Heart right ventricle (tissue), 16 donors: ENCODE measurements at regions not wholly inside any gene's neighbourhood (a gene's known extent, or its start where the extent isn't known, plus 50 kb on each side); places are given as distances from the start of the nearest gene placed in this dataset.

Experiments
- ATAC-seq, 8 donors: fragments of 200-7000 bp; cut with Tn5 transposase; one replicate each; pipeline ENCODE4 v1.9.1; 2020; ENCODE audit warnings: mild to moderate bottlenecking in 8 of 8, moderate library complexity in 8 of 8, moderate number of reproducible peaks in 1 of 8
- DNase-seq, 2 donors: peaks; one replicate each; pipeline ENCODE4 v3.0.0-alpha.2; 2020
- H3K27ac ChIP-seq, 10 donors: fragments of 200-600 bp; sonication (generic) in 2 of 10; one replicate each; pipeline versions ENCODE4 v1.5.0 to v1.8.0; 2020 to 2022; ENCODE audit warnings: mild to moderate bottlenecking in 3 of 10
- H3K27me3 ChIP-seq, 7 donors: fragments of 200-600 bp; one replicate each; pipeline ENCODE4 v1.8.0; 2021 to 2022; ENCODE audit warnings: mild to moderate bottlenecking in 2 of 7
- H3K36me3 ChIP-seq, 9 donors: fragments of 200-600 bp; sonication (generic) in 1 of 9; one replicate each; pipeline versions ENCODE4 v1.5.0 to v1.8.0; 2020 to 2022; ENCODE audit warnings: mild to moderate bottlenecking in 2 of 9
- H3K4me1 ChIP-seq, 9 donors: fragments of 200-600 bp; sonication (generic) in 1 of 9; one replicate each; pipeline versions ENCODE4 v1.5.0 to v1.8.0; 2020 to 2022; ENCODE audit warnings: mild to moderate bottlenecking in 4 of 9
- H3K4me3 ChIP-seq, 10 donors: fragments of 200-600 bp; sonication (generic) in 2 of 10; one replicate each; pipeline versions ENCODE4 v1.5.0 to v1.8.0; 2020 to 2022; ENCODE audit warnings: mild to moderate bottlenecking in 7 of 10, moderate library complexity in 2 of 10
- H3K9me3 ChIP-seq, 11 donors: fragments of 200-600 bp in 10 of 11; sonication (generic) in 2 of 11; one replicate each; pipeline versions ENCODE4 v1.5.0 to v1.8.0; 2013 to 2022; ENCODE audit warnings: mild to moderate bottlenecking in 2 of 11, control low read depth in 1 of 11, moderate library complexity in 1 of 11
- WGBS, 2 donors: extraction: QIAGEN DNeasy Blood & Tissue Kit; methylation state at CpG; one replicate each; pipeline ENCODE4 v1.1.7; 2013; ENCODE audit warnings: inconsistent platforms in 1 of 2; 5-methylcytosine and 5-hydroxymethylcytosine counted together
- intact Hi-C, 10 donors: fragments of 100-400 bp; cut with DNase I; formaldehyde crosslinking; loops; one replicate each; pipeline versions ENCODE4 v1.11.1 to v1.14.2; 2022
- TF ChIP-seq, protein P1 (sequence below), 9 donors: fragments of 200-600 bp; sonication (generic) in 2 of 9; IDR thresholded peaks; one replicate each; pipeline versions ENCODE4 v1.5.0 to v1.8.0; 2021 to 2022; ENCODE audit warnings: antibody characterized with exemption in 9 of 9, mild to moderate bottlenecking in 5 of 9, moderate library complexity in 1 of 9
- donor health status: Arrhythmogenic right ventricular cardiomyopathy.
- donor health status: ischemic (EF 13 %, LVEDD 7.1; RV severe dilation, severe dysfunction).
- donor health status: healthy with polysubstance abuse.
- donor health status: DM: no; HTN: yes; CAD: no.
- donor health status: DM: no; HTN: no; CAD: no.
- donor health status: ischemic (EF 25% LVEDD 6.9; RV normal size, moderate dysfunction).
- donor health status: ischemic (EF 25% LVEDD 5.7; RV mildly dilated, moderate dysfunction).
- donor health status: healthy.
- donor health status: DM: yes; HTN: yes; CAD: no.
- donor health status: Ischemic cardiomyopathy.
- donor health status: ischemic (EF 35%, LVEDD 5.7; RV mildly dilated, moderate dysfunction).
- donor health status: nonischemic (EF 11% LVEDD 7.7; RV severe dilation, severe dysfunction).
- donor health status: DM: yes; HTN: yes; CAD: no.
- donor health status: PGD.
- donor health status: ischemic (EF 29% LVEDD 5.4; RV normal size, mild dysfunction).
- donor health status: nonischemic (EF 23%, LVEDD 6.1; RV moderate dilation, normal function).

GRCh38 chr14:58825606-58826005, 187.8 kb downstream of the DACT1 start:
- no peak overlapping the region for H3K27ac ChIP-seq
- peaks cover 0 to 3% (median 0%) of the 10 kb centered on the region in 7 donors for H3K27me3 ChIP-seq
- H3K9me3 ChIP-seq, result peaks cover 0 to 14% (median 0%) of the 10 kb centered on the region in 11 donors
- TF ChIP-seq, protein P1, sequence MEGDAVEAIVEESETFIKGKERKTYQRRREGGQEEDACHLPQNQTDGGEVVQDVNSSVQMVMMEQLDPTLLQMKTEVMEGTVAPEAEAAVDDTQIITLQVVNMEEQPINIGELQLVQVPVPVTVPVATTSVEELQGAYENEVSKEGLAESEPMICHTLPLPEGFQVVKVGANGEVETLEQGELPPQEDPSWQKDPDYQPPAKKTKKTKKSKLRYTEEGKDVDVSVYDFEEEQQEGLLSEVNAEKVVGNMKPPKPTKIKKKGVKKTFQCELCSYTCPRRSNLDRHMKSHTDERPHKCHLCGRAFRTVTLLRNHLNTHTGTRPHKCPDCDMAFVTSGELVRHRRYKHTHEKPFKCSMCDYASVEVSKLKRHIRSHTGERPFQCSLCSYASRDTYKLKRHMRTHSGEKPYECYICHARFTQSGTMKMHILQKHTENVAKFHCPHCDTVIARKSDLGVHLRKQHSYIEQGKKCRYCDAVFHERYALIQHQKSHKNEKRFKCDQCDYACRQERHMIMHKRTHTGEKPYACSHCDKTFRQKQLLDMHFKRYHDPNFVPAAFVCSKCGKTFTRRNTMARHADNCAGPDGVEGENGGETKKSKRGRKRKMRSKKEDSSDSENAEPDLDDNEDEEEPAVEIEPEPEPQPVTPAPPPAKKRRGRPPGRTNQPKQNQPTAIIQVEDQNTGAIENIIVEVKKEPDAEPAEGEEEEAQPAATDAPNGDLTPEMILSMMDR (IDR thresholded peaks at IDR 0.05), result no peak
- WGBS, 2 donors, result 61 to 64% methylated on average over 2 of the region's 2 CpGs
- DNase-seq (no peak), ATAC-seq (no peak)
- no peak overlapping the region for H3K4me3 ChIP-seq
- H3K36me3 ChIP-seq, result no peaks in the 10 kb centered on the region
- no peaks in the 10 kb centered on the region for H3K4me1 ChIP-seq
- intact Hi-C loops, result loop anchor here in 1 of 10 donors (10.0 kb wide), 1 partner anchor 121 kb away; no protein-coding TSS in a partner anchor

GRCh38 chr14:58826845-58827686, 189.3 kb downstream of the DACT1 start:
- H3K27me3 ChIP-seq, result peaks cover 0 to 3% (median 0%) of the 10 kb centered on the region in 7 donors
- intact Hi-C loops, result loop anchor here in 1 of 10 donors (10.0 kb wide), 1 partner anchor 122 kb away; no protein-coding TSS in a partner anchor
- H3K4me1 ChIP-seq, result no peaks in the 10 kb centered on the region
- no peak overlapping the region for H3K4me3 ChIP-seq
- TF ChIP-seq, protein P1 (IDR thresholded peaks at IDR 0.05), result peak in 2 of 9 donors; percentile 12 to 15
- no peak overlapping the region for H3K27ac ChIP-seq
- 85 to 90% methylated on average over 9 of the region's 9 CpGs for WGBS, 2 donors
- no peak for DNase-seq
- H3K36me3 ChIP-seq, result no peaks in the 10 kb centered on the region
- no peak for ATAC-seq
- H3K9me3 ChIP-seq, result peaks cover 0 to 14% (median 0%) of the 10 kb centered on the region in 11 donors

DNA sequence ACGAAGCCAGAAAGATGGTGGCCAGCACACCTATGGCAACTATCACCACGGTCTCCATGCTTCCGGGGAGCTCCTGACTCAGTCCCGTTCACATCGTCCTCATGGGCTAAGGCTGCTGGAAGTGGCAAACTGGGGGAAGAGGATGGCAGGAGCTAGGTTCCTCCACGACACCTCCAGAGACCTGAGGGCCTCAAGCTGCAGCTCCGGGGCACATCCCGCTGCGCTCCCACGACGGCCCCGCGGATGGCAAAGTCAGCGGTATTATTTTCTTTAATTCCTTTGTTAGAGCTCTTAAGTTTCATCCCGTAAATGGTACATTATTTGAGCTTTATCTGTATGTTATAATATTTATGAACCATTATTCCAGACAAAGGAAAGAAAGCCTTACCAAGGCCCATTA, 190.5 kb downstream of the DACT1 start:
- H3K27ac ChIP-seq, result no peak overlapping the region
- H3K36me3 ChIP-seq, result no peaks in the 10 kb centered on the region
- DNase-seq, result no peak
- H3K27me3 ChIP-seq, result peaks cover 0 to 3% (median 0%) of the 10 kb centered on the region in 7 donors
- H3K9me3 ChIP-seq, result peaks cover 0 to 14% (median 0%) of the 10 kb centered on the region in 11 donors
- 94 to 96% methylated on average over 15 of the region's 15 CpGs for WGBS, 2 donors
- TF ChIP-seq, protein P1 (IDR thresholded peaks at IDR 0.05), result no peak
- no peak for ATAC-seq
- intact Hi-C loops, result loop anchor here in 1 of 10 donors (10.0 kb wide), 1 partner anchor 123 kb away; no protein-coding TSS in a partner anchor
- no peaks in the 10 kb centered on the region for H3K4me1 ChIP-seq
- no peak overlapping the region for H3K4me3 ChIP-seq

DNA sequence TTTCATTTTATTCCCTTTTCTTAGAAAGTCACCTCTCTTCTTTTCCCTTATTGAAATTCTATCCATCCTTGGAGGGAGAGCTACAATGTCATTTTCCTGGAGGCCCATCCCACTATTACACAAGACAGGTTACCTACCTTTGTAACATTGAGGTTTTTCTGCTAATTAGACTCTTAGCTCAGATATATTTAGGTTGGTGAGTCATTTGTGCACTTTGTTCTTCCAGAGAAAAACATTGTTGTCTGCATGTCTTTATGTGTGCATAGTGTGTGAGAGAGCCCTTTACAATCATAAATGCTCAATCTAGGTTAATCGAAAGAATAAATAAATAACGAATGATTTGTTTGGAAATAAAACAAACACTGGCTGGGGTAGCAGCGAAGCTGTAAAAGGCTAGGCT, 191.8 kb downstream of the DACT1 start:
- TF ChIP-seq, protein P1 (IDR thresholded peaks at IDR 0.05), result no peak

More for the DNA sequence above, 191.8 kb downstream of the DACT1 start:
- Histone ChIP-seq H3K9me3 (peaks cover 0 to 14% (median 0%) of the 10 kb centered on the region in 11 donors), H3K4me3 (no peak overlapping the region), H3K4me1 (no peaks in the 10 kb centered on the region), H3K27me3 (peaks cover 0 to 3% (median 0%) of the 10 kb centered on the region in 7 donors), H3K27ac (no peak overlapping the region), H3K36me3 (no peaks in the 10 kb centered on the region)
- ATAC-seq, result no peak
- DNase-seq, result no peak
- intact Hi-C loops, result loop anchor here in 1 of 10 donors (10.0 kb wide), 1 partner anchor 125 kb away; no protein-coding TSS in a partner anchor
- WGBS, 2 donors, result 67 to 71% methylated on average over 3 of the region's 3 CpGs
